ENCODE measurements at regions not wholly inside any gene's neighbourhood (a gene's known extent, or its start where the extent isn't known, plus 50 kb on each side); places are given as distances from the start of the nearest gene placed in this dataset.

GRCh38 chr2:129481306-129482219 lies 497.9 kb upstream of the RAB6C start:
- no peak for TF ChIP-seq CTCF (IDR thresholded peaks at IDR 0.05)
- TF ChIP-seq POLR2A (IDR thresholded peaks at IDR 0.05), result no peak

All from testis (tissue), 2 donors.